HCT116 (cell line): ENCODE measurements at regions not wholly inside any gene's neighbourhood (a gene's known extent, or its start where the extent isn't known, plus 50 kb on each side); places are given as distances from the start of the nearest gene placed in this dataset.

Experiments used
- ATAC-seq: fragments of 200-7000 bp; cut with Tn5 transposase; 2 replicates; pipeline ENCODE4 v1.9.1; 2020; ENCODE audit warnings: mild to moderate bottlenecking, moderate library complexity
- BruUV-seq: library from RNA; stranded (reverse); fragments of 400-500 nt; replicated peaks from 2 replicates; lab custom pipeline; 2021; lab: Mats Ljungman, UMichigan
- CTCF ChIA-PET: fragments of 300-600 bp; sonication (Branson Sonifier 250); formaldehyde crosslinking; loops from one replicate; lab custom pipeline; 2021; ENCODE audit warnings: antibody characterized with exemption; lab: Charles Lee
- POLR2A ChIA-PET: fragments of 300-600, 350-600 bp; sonication (Branson Sonifier 250); formaldehyde crosslinking; loops from one replicate; lab custom pipeline; 2021; ENCODE audit warnings: antibody characterized with exemption; lab: Charles Lee
- RAD21 ChIA-PET, 2 experiments: fragments of 300-600 bp; sonication (Branson Sonifier 250); formaldehyde crosslinking; loops; one replicate each; lab custom pipeline; 2023; ENCODE audit warnings: low total read pairs in 2 of 2; ENCODE audit not compliant: uncharacterized antibody in 2 of 2, unreplicated experiment in 2 of 2, low non-redundant PET in 1 of 2; lab: Charles Lee
- DNase-seq: peaks from one replicate; pipeline ENCODE4 v3.0.0-alpha.2; 2010; ENCODE audit warnings: low read depth, low spot score
- H2AFZ ChIP-seq: fragments of 200-600 bp; shearing (Covaris generic), sonication (generic); 2 replicates; pipeline ENCODE4 v1.6.1; 2017; ENCODE audit warnings: low read depth, mixed run types, mixed read lengths, antibody characterized with exemption, low read length; ENCODE audit not compliant: poor library complexity, severe bottlenecking
- H3K27ac ChIP-seq: 2 replicates; pipeline ENCODE4 v1.5.1; 2012; ENCODE audit warnings: low read depth, low read length
- H3K27me3 ChIP-seq: fragments of 200-600 bp; sonication (generic); 2 replicates; pipeline ENCODE4 v1.6.1; 2016; ENCODE audit warnings: mixed run types, low read length, mixed read lengths; ENCODE audit not compliant: insufficient read depth
- H3K36me3 ChIP-seq, 2 experiments: fragments of 200-500 bp in 1 of 2; fragments of 200-600 bp in 1 of 2; sonication (Bioruptor generic) in 1 of 2; sonication (generic) in 1 of 2; 2 replicates each; pipeline versions ENCODE4 v1.5.1 to v1.6.1; 2014 to 2016; ENCODE audit warnings: low read length in 2 of 2, inconsistent platforms in 1 of 2, mixed read lengths in 1 of 2, mixed run types in 1 of 2; ENCODE audit not compliant: insufficient read depth in 2 of 2, control insufficient read depth in 1 of 2
- H3K4me1 ChIP-seq, 2 experiments: fragments of 200-600 bp in 1 of 2; sonication (generic) in 1 of 2; 2 replicates each; pipeline versions ENCODE4 v1.5.1 to v1.6.1; 2012 to 2017; ENCODE audit warnings: low read length in 2 of 2, inconsistent platforms in 1 of 2, mild to moderate bottlenecking in 1 of 2, mixed read lengths in 1 of 2, mixed run types in 1 of 2, moderate library complexity in 1 of 2; ENCODE audit not compliant: insufficient read depth in 2 of 2, control insufficient read depth in 1 of 2
- H3K4me2 ChIP-seq: fragments of 200-600 bp; sonication (generic); 2 replicates; pipeline ENCODE4 v1.6.1; 2017; ENCODE audit warnings: mixed run types, low read length, mixed read lengths
- H3K4me3 ChIP-seq, 2 experiments: fragments of 200-600 bp in 1 of 2; sonication (generic) in 1 of 2; replicated peaks in 1 of 2; 2 replicates each; pipeline ENCODE4 v1.5.1; 2011 to 2016; ENCODE audit warnings: low read length in 2 of 2, control low read depth in 1 of 2, low read depth in 1 of 2, mild to moderate bottlenecking in 1 of 2, mixed read lengths in 1 of 2, mixed run types in 1 of 2
- H3K79me2 ChIP-seq: fragments of 200-600 bp; sonication (generic); 2 replicates; pipeline ENCODE4 v1.6.1; 2017; ENCODE audit warnings: mild to moderate bottlenecking, mixed run types, low read length, moderate library complexity, mixed read lengths; ENCODE audit not compliant: insufficient read depth
- H3K9ac ChIP-seq: fragments of 200-600 bp; sonication (generic); 2 replicates; pipeline ENCODE4 v1.6.1; 2016; ENCODE audit warnings: low read length, mixed read lengths
- H3K9me2 ChIP-seq: fragments of 200-600 bp; sonication (generic), shearing (Covaris generic); 2 replicates; pipeline ENCODE4 v1.6.1; 2017; ENCODE audit warnings: mixed run types, mild to moderate bottlenecking, moderate library complexity; ENCODE audit not compliant: insufficient read depth
- H3K9me3 ChIP-seq, 2 experiments: fragments of 200-500 bp in 1 of 2; fragments of 200-600 bp in 1 of 2; sonication (Bioruptor generic) in 1 of 2; sonication (generic) in 1 of 2; 2 replicates each; pipeline ENCODE4 v1.6.1; 2014 to 2017; ENCODE audit warnings: low read length in 2 of 2, mixed read lengths in 2 of 2, inconsistent platforms in 1 of 2, low read depth in 1 of 2, mild to moderate bottlenecking in 1 of 2, mixed run types in 1 of 2, moderate library complexity in 1 of 2; ENCODE audit not compliant: control insufficient read depth in 1 of 2, insufficient read depth in 1 of 2
- H4K20me1 ChIP-seq: fragments of 200-600 bp; sonication (generic), shearing (Covaris generic); 2 replicates; pipeline ENCODE4 v1.6.1; 2017; ENCODE audit warnings: mixed run types, mild to moderate bottlenecking, moderate library complexity; ENCODE audit not compliant: insufficient read depth
- CBX3 ChIP-seq: IDR thresholded peaks from 2 replicates; pipeline ENCODE4 v1.6.1; 2012; ENCODE audit warnings: low read depth
- EGR1 ChIP-seq: IDR thresholded peaks from 2 replicates; pipeline ENCODE4 v1.6.1; 2012; ENCODE audit warnings: low read depth
- EZH2 ChIP-seq: fragments of 200-600 bp; sonication (generic); IDR thresholded peaks from 2 replicates; pipeline ENCODE4 v1.6.1; 2017; ENCODE audit warnings: antibody characterized with exemption, mixed run types
- EZH2phosphoT487 ChIP-seq: fragments of 200-600 bp; IDR thresholded peaks from 2 replicates; pipeline ENCODE4 v1.6.1; 2018; ENCODE audit warnings: antibody characterized with exemption, borderline replicate concordance
- RAD21 ChIP-seq: IDR thresholded peaks from 2 replicates; pipeline ENCODE4 v1.6.1; 2012; ENCODE audit warnings: low read depth, mild to moderate bottlenecking
- SIN3A ChIP-seq: IDR thresholded peaks from 2 replicates; pipeline ENCODE4 v1.6.1; 2012; ENCODE audit warnings: low read depth
- ZNF274 ChIP-seq: fragments of 200-500 bp; sonication (Bioruptor generic); IDR thresholded peaks from 2 replicates; pipeline ENCODE4 v1.6.1; 2014; ENCODE audit warnings: mild to moderate bottlenecking, low read depth, low read length, inconsistent platforms
- intact Hi-C: fragments of 100-400 bp; cut with micrococcal nuclease; formaldehyde crosslinking; loops from 2 replicates; pipeline ENCODE4 v1.10.0; 2022
- TF ChIP-seq, protein P1 (sequence below), 3 experiments: fragments of 200-600 bp in 1 of 3; sonication (generic) in 1 of 3; IDR thresholded peaks in 2 of 3; conservative IDR thresholded peaks in 1 of 3; 2 replicates each; pipeline ENCODE4 v1.5.1; 2012 to 2017; ENCODE audit warnings: low read depth in 2 of 3, low read length in 2 of 3, antibody characterized with exemption in 1 of 3, borderline replicate concordance in 1 of 3, control low read depth in 1 of 3, mild to moderate bottlenecking in 1 of 3, mixed read lengths in 1 of 3, mixed run types in 1 of 3, moderate library complexity in 1 of 3; ENCODE audit not compliant: insufficient read depth in 1 of 3
- TF ChIP-seq, protein P2 (sequence below): IDR thresholded peaks from 2 replicates; pipeline ENCODE4 v1.6.1; 2011; ENCODE audit warnings: mild to moderate bottlenecking, low read length, moderate library complexity; ENCODE audit not compliant: insufficient replicate concordance; ENCODE audit errors: extremely low read depth
- TF ChIP-seq, protein P3 (sequence below): IDR thresholded peaks from 2 replicates; pipeline ENCODE4 v1.6.1; 2012

- intact Hi-C loops = loop anchor here (5.0 kb wide), 1 partner anchor 233 kb away; no protein-coding TSS in a partner anchor
Measured at GRCh38 chr18:40420675-40421074, 1534.4 kb upstream of the PIK3C3 start.

More at GRCh38 chr18:40420675-40421074, 1534.4 kb upstream of the PIK3C3 start:
- TF ChIP-seq SIN3A (no peak), EZH2phosphoT487 (no peak), EZH2 (no peak), RAD21 (no peak), EGR1 (no peak), ZNF274 (no peak), CBX3 (no peak)
- TF ChIP-seq, protein P1, sequence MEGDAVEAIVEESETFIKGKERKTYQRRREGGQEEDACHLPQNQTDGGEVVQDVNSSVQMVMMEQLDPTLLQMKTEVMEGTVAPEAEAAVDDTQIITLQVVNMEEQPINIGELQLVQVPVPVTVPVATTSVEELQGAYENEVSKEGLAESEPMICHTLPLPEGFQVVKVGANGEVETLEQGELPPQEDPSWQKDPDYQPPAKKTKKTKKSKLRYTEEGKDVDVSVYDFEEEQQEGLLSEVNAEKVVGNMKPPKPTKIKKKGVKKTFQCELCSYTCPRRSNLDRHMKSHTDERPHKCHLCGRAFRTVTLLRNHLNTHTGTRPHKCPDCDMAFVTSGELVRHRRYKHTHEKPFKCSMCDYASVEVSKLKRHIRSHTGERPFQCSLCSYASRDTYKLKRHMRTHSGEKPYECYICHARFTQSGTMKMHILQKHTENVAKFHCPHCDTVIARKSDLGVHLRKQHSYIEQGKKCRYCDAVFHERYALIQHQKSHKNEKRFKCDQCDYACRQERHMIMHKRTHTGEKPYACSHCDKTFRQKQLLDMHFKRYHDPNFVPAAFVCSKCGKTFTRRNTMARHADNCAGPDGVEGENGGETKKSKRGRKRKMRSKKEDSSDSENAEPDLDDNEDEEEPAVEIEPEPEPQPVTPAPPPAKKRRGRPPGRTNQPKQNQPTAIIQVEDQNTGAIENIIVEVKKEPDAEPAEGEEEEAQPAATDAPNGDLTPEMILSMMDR (IDR thresholded peaks at IDR 0.05 in 2 of 3, conservative IDR thresholded peaks at IDR 0.05 in 1 of 3; ENCODE audit: borderline replicate concordance in 1 of 3, insufficient read depth in 1 of 3, low read depth in 2 of 3, low read length in 2 of 3) = no peak
- TF ChIP-seq, protein P2, sequence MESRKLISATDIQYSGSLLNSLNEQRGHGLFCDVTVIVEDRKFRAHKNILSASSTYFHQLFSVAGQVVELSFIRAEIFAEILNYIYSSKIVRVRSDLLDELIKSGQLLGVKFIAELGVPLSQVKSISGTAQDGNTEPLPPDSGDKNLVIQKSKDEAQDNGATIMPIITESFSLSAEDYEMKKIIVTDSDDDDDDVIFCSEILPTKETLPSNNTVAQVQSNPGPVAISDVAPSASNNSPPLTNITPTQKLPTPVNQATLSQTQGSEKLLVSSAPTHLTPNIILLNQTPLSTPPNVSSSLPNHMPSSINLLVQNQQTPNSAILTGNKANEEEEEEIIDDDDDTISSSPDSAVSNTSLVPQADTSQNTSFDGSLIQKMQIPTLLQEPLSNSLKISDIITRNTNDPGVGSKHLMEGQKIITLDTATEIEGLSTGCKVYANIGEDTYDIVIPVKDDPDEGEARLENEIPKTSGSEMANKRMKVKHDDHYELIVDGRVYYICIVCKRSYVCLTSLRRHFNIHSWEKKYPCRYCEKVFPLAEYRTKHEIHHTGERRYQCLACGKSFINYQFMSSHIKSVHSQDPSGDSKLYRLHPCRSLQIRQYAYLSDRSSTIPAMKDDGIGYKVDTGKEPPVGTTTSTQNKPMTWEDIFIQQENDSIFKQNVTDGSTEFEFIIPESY = no peak
- TF ChIP-seq, protein P3, sequence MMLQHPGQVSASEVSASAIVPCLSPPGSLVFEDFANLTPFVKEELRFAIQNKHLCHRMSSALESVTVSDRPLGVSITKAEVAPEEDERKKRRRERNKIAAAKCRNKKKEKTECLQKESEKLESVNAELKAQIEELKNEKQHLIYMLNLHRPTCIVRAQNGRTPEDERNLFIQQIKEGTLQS = no peak
- ATAC-seq (no peak), DNase-seq (no peak)
- ChIA-PET POLR2A (no interaction called here), RAD21 (no interaction called here), CTCF (no interaction called here)
- no peaks in the 10 kb centered on the region for H3K36me3 ChIP-seq
- no peaks in the 10 kb centered on the region for H3K4me1 ChIP-seq
- no peak overlapping the region for H3K27ac ChIP-seq
- no peak overlapping the region for H3K4me2 ChIP-seq
- peaks cover 4 to 11% of the 10 kb centered on the region in 2 experiments; a peak in 2 of 4 replicates for H3K9me3 ChIP-seq
- H3K79me2 ChIP-seq = no peaks in the 10 kb centered on the region
- no peaks in the 10 kb centered on the region for H3K9me2 ChIP-seq
- BruUV-seq = no TSS peak
- H2AFZ ChIP-seq = no peak overlapping the region
- no peak overlapping the region for H3K9ac ChIP-seq
- no peaks in the 10 kb centered on the region for H3K27me3 ChIP-seq
- no peak overlapping the region for H3K4me3 ChIP-seq
- no peaks in the 10 kb centered on the region for H4K20me1 ChIP-seq
